NOMO-1 treated with dmso at 0.1 percent for 144 hours (cell line): ENCODE measurements at regions not wholly inside any gene's neighbourhood (a gene's known extent, or its start where the extent isn't known, plus 50 kb on each side); places are given as distances from the start of the nearest gene placed in this dataset.
"Not testable (repeated sequence)": the region's sequence is repeated elsewhere in the genome, so short reads cannot be mapped to it uniquely, and the experiment has no call there.

Source experiments
- DNase-seq: peaks from one replicate; lab custom pipeline; 2025; ENCODE audit not compliant: unreplicated experiment; lab: John Stamatoyannopoulos, UW

DNA sequence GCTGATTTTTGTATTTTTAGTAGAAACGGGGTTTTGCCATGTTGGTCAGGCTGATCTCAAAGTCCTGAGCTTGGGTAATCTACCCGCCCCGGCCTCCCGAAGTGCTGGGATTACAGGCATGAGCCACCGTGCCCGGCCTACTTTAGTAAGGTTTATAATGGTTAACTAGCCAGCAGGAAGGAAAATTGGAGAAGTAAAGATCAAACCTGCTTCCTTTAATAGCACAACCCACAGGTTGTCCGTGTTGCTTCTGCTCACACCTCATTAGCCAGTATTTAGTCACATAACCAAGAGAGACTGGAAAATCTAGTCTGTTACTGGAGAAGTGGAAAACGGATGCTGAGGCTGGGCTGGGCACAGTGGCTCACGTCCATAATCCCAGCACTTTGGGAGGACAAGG is 51.9 kb upstream of the TBL1XR1 start:
- no peak for DNase-seq

DNA sequence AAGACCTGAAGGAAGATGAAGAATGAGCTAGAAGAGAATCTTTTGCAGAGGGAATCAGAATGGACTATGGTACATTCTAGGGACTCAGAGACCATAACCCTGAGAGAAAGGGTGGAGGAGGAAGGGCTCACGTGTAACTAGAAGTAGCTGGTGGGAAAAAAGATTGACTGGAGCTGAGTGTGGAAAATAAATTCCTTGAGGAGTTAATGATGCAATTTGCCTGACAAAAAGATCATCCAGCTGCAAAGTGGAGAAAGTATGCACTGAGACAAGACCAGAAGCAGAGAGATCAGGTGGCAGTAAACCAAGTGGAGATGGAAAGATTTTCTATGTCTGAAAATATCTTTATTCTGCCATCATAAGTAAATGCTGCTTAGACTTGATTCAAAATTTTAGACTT is 52.9 kb upstream of the TBL1XR1 start:
- DNase-seq, result no peak

DNA sequence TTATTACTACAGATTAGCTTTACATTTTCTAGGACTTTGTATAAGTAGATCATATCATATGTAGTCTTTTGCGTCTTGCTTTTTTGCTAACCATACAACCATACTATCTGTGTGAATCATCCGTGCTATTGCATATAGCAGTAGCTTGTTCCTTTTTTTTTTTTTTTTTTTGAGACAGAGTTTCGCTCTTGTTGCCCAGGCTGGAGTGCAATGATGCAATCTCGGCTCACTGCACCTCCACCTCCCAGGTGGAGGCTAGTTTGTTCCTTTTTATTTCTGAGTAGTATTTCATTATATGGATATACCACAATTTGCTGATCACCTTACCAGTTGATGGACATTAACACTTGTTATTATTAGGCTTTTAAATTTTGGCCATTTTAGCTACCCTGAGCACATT is 54.5 kb upstream of the TBL1XR1 start:
- peak; percentile 80 for DNase-seq

DNA sequence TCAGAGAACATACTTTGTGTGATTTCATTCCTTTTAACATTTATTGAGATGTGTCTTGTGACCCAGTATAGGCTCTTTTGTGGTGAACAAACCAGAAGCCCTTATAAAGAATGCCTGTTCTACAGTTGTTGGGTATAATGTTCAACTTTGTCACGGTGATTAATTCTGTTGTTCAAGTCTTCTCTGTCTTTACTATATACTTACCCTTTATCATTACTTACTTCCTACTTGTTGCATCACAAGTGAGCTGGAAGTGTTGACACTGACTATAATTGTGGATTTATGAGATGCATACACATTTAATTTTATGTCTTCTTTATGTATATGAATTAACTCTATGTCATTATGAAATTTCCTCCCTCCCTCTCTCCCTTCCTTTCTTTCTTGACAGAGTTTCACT is 59.7 kb upstream of the TBL1XR1 start:
- DNase-seq, result no peak

DNA sequence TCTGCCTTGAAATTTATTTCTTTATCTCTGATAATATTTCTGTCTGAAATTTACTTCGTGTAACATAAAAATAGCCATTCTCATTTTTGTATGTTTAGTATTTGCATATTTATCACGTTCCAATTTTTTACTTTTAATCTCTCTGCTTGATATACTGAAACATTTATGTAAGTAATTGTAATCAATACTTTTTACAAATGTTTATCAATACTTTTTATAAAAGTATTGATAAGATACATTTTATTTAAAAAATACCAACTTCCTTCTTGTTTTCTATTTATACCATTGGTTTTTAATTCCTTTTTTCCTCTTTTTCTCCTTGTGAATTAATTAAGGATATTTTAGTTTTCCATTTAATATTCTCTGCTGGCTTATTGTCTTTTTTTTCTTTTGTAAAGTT is 60.3 kb upstream of the TBL1XR1 start:
- DNase-seq, result no peak

DNA sequence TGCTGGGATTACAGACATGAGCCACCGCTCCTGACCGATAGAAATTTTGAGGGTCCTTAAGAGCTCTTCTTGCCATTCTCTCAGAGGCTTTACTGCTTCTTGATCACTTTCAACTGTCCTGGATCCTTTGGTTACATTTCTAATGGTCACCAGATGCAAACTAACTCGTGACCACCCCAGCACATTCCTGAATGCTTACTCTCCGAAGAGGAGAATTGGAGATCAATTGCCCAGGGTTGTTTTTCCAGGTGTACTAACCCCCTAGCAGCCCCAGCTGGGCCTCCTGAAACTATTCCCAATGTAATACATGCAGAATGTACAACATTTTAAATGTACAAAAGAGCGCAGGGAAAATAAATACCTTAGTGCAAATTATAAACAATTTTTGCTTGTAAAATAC is 65.1 kb upstream of the TBL1XR1 start:
- no peak for DNase-seq

DNA sequence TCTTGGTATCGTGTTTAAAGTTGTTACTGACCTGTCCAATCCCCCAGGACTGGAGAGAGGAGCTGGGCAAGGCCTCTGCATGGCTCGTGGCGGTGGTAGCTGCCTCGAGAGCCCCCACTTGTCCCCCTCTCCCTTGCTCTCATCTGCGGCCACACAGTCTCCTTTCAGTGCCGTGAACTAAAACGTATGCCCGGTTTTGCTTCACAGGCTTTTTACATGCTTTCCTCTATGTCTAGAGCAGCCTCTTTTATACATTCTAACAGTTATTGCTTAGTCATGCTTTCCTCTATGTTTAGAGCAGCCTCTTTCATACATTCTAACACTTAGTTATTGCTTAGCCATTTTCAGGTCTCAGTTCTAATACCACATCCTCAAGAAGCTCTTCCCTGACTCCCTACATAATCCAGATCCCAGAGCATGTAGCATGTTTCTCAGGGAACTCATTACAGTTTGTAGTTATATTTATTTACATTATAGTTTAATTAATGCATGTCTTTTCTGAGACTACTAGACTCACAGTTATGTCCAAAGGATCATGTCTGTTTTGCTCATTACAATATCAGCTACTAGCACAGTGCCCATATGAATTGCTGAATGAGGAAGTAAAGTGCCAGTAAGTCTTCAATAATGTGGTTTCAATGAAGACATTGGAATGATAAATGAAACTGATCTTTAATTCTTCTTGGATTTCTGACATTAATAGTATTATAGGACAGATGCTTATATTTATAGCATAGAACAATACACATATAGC is 66.5 kb upstream of the TBL1XR1 start:
- DNase-seq, result no peak

DNA sequence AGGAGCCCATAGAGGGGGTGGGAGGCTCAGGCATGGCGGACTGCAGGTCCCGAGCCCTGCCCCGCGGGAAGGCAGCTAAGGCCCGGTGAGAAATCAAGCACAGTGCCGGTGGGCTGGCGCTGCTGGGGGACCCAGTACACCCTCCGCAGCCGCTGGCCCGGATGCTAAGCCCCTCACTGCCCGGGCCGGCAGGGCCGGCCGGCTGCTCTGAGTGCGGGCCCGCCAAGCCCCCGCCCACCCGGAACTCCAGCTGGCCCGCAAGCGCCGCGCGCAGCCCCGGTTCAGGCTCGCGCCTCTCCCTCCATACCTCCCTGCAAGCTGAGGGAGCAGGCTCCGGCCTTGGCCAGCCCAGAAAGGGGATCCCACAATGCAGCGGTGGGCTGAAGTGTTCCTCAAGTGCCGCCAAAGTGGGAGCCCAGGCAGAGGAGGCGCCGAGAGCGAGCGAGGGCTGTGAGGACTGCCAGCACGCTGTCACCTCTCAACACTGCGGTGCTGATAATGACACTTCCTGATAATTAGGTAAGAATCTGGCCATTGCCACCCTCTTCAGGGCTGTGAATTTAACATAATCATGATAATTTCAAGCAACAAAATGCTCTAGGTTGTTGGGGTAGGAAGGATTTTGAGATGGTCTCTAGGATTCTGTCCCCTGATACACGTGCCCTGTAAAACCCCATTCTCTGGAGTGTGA is 74.7 kb upstream of the TBL1XR1 start:
- DNase-seq, result not testable (repeated sequence)

DNA sequence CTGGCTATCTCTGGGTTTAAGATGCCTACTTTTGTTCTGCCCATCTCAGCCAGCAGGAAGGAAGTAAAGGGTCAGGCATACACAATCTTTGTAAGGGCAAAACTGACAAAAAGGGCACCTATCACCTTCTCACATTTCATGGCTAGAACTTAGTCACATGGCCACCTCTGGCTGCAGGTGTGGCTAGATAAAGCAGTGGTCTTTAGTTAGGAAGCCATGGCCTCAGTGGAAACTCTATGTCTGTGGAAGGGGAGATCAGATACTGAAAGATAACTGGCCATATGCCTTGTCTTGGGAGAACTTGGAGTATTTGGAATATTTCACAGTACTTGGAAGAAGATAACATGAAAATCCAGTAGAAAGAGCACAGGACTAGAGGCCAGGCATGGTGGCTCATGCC is 80.7 kb upstream of the TBL1XR1 start:
- no peak for DNase-seq

DNA sequence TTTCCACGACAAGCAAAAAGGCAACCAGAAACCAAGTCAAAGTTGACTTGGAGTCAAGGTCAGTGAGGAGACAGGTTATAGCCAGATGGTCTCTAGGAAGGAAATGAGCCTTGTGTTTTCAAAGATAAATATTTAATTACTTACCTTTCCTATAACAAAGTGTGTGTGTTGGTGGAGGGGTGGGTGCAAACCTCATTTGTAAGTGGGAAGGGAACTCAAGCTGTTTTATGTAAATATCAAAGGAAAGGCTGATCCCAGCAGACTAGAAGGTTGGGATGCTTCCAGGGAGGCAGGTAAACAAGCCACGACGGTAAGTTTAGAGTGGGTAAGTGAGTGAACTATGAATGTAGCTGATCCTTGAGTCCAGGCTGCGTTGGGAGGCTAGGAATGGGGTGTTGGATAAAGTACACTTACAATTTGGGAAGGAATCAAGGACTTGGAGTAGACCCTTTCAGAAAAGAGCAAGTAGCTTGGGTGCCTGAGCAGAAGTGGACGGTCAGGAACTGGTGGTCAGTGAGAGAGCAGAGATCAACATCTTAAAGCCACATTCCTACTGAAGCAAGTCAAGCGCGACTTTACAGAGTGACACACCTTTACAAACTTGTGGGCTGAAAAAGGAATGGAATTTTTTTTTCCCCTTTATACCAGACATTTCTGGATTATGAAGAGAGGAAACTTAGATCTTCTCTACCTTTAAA is 82.0 kb upstream of the TBL1XR1 start:
- DNase-seq, result no peak

DNA sequence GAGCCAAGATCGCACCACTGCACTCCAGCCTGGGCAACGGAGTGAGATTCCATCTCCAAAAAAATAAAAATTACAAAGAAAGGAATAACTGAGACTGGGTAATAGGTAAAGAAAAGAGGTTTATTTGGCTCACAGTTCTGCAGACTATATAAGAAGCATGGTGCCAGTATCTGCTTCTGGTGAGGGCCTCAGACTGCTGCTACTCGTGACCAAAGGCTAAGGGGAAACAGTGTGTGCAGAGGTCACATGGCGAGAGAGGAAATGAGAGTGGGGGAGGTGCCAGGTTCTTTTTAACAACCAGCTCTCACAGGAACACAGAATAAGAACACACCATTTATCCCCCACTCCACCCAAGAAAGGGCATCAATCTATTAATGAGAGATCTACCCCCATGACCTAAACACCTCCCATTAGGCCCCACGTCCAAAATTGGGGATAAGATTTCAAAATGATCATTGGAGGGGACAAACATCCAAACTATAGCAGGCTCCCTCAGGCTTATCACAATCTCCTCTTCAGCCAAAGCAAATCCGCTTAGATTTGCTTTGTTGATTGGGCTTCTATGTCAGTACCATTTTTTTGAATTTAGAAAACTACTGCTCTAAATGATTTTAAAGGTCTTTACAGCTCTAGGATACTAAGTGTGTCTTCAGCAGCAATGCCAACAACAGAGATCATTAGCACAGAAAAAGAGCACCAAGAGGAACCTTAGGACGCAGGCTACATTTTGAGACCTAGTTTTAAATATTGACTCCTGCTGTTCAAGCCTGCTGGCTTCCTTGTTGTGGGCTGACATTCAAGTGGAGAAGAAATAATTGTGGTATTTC is 84.2 kb upstream of the TBL1XR1 start:
- DNase-seq, result peak; percentile 41

DNA sequence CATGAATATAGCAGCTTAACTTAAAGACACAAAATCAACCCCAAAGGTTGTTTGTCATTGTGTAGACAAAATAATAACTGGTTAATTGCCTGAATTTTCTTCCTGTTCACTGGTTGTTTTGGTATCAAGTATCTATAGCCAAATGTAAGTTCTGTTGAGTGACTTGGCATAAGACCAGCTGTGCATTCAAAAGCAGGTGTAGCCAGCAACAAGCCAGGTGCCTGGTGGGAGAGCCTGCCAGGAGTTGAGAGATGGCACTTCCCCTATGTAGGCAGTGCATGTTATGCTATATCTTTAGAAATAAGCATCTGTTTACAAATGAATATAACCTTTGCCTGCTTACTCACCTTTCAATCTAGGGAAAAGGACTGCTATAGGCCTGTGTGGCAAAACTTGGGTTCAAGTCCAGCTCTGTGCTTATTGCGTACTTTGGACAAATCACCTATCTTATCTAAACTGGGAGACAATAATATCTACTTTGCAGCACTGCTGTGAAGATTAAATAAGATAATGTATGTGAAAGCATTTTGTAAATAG is 84.9 kb upstream of the TBL1XR1 start:
- DNase-seq, result no peak

DNA sequence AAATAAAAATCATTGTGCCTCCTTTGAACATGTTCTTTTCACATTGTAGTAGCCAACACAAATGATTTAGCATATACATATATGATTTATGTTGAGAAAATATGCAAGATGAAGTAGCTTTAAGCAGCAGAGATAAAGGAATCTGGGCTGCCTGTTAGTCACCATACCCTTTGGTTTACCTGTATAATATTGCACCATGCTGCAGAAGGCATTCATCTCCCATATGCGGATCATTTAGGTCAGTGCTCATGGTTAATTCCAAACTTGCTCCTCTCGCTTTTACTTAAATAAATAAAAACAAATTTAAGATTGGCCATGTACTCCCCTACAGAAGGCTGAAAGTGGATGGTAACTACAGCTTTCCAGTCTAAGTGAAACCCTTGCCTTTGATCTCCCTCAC is 86.7 kb upstream of the TBL1XR1 start:
- no peak for DNase-seq

DNA sequence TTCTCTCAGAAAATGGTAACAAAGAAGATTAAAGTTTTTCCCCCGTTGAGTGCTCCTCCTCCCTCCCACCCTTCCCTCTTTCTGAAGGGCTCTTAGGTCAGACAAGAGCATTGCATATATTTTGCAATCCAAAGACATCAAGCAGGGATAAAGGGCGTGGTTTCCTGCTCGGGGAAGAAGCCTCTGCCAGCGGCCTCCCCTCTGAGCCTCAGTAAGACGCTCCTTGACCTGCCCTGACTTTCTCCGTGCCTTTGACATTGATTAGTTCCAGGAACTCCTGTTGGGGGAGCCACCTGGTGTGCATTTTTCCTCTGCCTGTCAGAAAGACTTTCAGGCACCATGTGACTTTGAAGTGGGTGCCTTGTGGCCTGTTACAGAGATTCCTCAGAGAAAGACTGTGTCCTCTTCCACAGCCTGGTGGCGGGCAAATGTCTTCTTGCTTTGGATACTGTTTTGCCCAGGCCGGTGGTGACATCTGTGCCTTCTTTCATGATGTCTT is 87.2 kb upstream of the TBL1XR1 start:
- peak; percentile 78 for DNase-seq

DNA sequence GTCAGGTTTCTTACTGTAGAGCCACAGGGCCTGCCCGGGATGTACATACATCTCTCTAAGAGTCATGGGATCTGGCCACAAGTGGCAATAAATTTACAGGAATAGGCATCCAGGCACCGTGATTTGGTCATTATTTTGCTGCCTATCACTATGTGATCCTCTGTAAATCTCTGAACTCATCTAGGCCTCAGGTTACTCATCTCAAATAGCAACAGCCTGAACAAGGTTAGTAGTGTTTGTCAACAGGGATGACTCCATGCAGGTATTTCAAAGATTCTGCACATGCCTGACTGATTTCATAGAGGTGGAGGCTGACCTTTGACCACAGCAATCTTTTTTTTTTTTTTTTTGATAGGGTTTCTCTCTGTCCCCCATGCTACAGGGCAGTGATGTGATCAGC is 88.8 kb upstream of the TBL1XR1 start:
- no peak for DNase-seq

DNA sequence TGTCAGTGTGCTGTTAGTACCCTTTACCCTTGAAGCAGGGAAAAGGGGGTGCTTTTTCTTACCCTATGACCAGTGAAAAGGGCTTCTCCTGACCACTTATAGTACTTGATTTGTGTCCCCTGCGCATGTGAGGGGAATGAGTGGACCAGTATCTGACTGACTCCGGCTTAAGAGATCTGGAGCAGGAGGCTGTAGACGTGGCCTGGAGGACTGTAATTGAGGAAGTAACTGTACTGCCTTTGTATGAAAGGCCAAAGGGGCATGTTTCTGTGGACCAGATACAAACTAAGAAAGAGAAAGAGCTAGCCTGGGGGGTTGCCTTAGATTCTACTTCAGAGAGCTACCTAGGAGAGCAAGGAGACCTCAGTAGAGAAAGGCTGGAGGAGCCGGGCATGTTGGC is 89.9 kb upstream of the TBL1XR1 start:
- DNase-seq, result no peak

DNA sequence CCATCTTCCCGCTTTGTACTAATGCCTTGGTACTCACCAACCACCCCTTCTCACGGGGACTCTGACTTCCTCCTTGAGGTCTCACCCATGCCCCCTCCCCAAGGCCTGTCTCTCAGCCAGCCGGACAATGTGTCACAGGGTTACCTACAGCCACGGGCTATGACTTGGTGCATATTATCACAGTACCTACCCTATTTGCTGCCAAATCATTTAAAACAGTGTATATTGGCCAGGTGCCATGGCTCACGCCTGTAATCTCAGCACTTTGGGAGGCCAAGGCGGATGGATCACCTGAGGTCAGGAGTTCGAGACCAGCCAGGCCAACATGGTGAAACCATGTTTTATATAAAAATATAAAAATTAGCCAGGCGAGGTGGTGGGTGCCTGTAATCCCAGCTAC is 93.4 kb upstream of the TBL1XR1 start:
- no peak for DNase-seq

DNA sequence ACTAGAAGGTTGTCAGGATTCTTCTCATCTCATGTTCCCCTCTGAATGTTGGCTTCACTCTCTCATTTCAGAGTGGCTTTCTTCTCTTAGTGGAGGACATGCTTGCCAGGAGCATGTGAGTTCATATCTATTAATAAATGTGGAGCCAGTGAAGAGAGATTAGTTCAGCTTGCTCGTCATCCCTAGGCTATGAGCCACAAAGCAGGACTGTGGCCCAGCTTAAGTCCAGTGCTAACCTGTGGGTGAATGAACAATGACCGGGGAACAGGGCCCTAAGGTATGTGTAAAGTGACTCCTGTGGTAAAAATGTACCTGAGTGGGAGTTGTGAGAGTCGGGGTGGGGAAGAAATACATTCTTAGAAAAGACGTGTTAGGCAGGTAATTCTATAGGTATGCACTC is 96.9 kb upstream of the TBL1XR1 start:
- DNase-seq, result no peak

DNA sequence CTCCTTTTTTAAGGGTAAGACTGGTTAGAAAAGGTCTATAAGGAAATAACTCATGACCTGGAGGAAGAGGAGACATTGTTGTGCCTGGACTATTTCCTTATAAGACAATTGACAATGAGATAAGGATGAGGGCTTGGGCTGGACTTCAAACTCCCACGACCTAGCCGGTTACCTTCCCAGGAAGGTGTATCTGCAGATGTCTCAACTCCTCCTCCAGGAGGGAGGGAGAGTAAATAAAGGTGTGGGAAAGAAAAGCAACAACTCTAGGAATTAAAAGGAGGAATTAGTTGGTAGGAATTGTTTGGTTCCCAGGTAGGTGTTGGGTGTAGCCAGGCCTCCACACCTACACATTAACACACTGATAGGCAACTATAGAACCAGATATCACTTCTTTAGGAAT is 97.8 kb upstream of the TBL1XR1 start:
- no peak for DNase-seq

DNA sequence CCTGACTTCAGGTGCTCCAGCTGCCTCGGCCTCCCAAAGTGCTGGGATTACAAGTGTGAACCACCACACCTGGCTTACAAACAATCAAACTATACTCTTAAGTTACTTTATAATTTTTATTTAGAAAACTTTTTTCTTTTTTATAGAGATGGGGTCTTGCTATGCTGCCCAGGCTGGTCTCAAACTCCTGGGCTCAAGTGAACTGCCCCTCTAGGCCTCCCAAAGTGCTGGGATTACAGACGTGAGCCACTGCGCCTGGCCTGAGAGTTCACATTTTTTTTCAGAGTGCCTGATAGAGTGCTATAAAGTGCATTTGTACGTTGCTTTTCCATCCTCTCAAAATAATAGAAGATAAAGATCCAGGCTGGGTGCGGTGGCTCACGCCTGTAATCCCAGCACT is 102.0 kb upstream of the TBL1XR1 start:
- DNase-seq, result no peak
